GM12878 (cell line): ENCODE measurements at regions not wholly inside any gene's neighbourhood (a gene's known extent, or its start where the extent isn't known, plus 50 kb on each side); places are given as distances from the start of the nearest gene placed in this dataset.

Source experiments
- ATAC-seq: fragments of 200-7000 bp; cut with Tn5 transposase; 3 replicates; pipeline ENCODE4 v1.9.1; 2020; ENCODE audit warnings: mild to moderate bottlenecking, moderate library complexity
- BruUV-seq: library from RNA; stranded (reverse); fragments of 400-500 nt; replicated peaks from 2 replicates; lab custom pipeline; 2021; lab: Mats Ljungman, UMichigan
- CTCF ChIA-PET: fragments of 300-600 bp; sonication (Branson Sonifier 250); formaldehyde crosslinking; extraction: SDS; loops from one replicate; lab custom pipeline; 2021; ENCODE audit warnings: inconsistent platforms; lab: Yijun Ruan, JAX
- POLR2A ChIA-PET: fragments of 350-600 bp; formaldehyde crosslinking; extraction: SDS; loops from one replicate; lab custom pipeline; 2021; ENCODE audit warnings: inconsistent platforms; lab: Charles Lee
- RAD21 ChIA-PET: fragments of 300-600 bp; sonication (Branson Sonifier 250); formaldehyde crosslinking; loops from one replicate; lab custom pipeline; 2023; ENCODE audit warnings: antibody characterized with exemption; ENCODE audit not compliant: unreplicated experiment; lab: Charles Lee
- SMC1A ChIA-PET: fragments of 300-600 bp; sonication (Branson Sonifier 250); formaldehyde crosslinking; loops from one replicate; lab custom pipeline; 2023; ENCODE audit not compliant: unreplicated experiment, uncharacterized antibody; lab: Charles Lee
- DNase-seq: peaks from one replicate; pipeline ENCODE4 v3.0.0-alpha.2; 2011; ENCODE audit warnings: low read depth, low spot score
- FAIRE-seq: peaks from 3 replicates; lab custom pipeline; 2011; peaks lifted over from hg19 to GRCh38; lab: Jason Lieb, UNC
- H2AFZ ChIP-seq: 2 replicates; pipeline ENCODE4 v1.6.0; 2011; ENCODE audit warnings: low read depth, low read length, control low read depth; ENCODE audit not compliant: control insufficient read depth
- H3K27ac ChIP-seq: 2 replicates; pipeline ENCODE4 v1.5.1; 2011; ENCODE audit warnings: control low read depth; ENCODE audit not compliant: control insufficient read depth, insufficient read depth
- H3K27me3 ChIP-seq, 2 experiments: replicated peaks in 1 of 2; 2 replicates each; pipeline versions ENCODE4 v1.6.0 to v1.6.1; 2011; ENCODE audit warnings: low read length in 1 of 2; ENCODE audit not compliant: control insufficient read depth in 2 of 2, insufficient read depth in 2 of 2
- H3K36me3 ChIP-seq, 2 experiments: 2 replicates each; pipeline ENCODE4 v1.5.1; 2011; ENCODE audit warnings: low read length in 1 of 2; ENCODE audit not compliant: control insufficient read depth in 2 of 2, insufficient read depth in 2 of 2
- H3K4me1 ChIP-seq: 2 replicates; pipeline ENCODE4 v1.6.1; 2011; ENCODE audit warnings: mild to moderate bottlenecking, low read length, moderate library complexity, mixed read lengths; ENCODE audit not compliant: control insufficient read depth, insufficient read depth
- H3K4me2 ChIP-seq: 2 replicates; pipeline ENCODE4 v1.6.0; 2011; ENCODE audit warnings: control low read depth; ENCODE audit not compliant: control insufficient read depth, insufficient read depth
- H3K4me3 ChIP-seq: fragments of 200-600 bp; sonication (generic); 2 replicates; pipeline ENCODE4 v1.5.1; 2016
- H3K79me2 ChIP-seq: 2 replicates; pipeline ENCODE4 v1.6.0; 2011; ENCODE audit warnings: low read length; ENCODE audit not compliant: control insufficient read depth, insufficient read depth
- H3K9ac ChIP-seq: 2 replicates; pipeline ENCODE4 v1.8.0; 2011; ENCODE audit warnings: low read length, control low read depth, mixed read lengths; ENCODE audit not compliant: control insufficient read depth, insufficient read depth
- H3K9me3 ChIP-seq: replicated peaks from 3 replicates; pipeline ENCODE4 v1.5.1; 2011; ENCODE audit warnings: mild to moderate bottlenecking, low read length; ENCODE audit not compliant: control insufficient read depth, insufficient read depth
- H4K20me1 ChIP-seq: 2 replicates; pipeline ENCODE4 v1.6.0; 2011; ENCODE audit not compliant: control insufficient read depth, insufficient read depth
- BCLAF1 ChIP-seq: fragments of 450-650 bp; IDR thresholded peaks from 2 replicates; pipeline ENCODE4 v1.6.1; 2017; ENCODE audit warnings: antibody characterized with exemption, mild to moderate bottlenecking, moderate library complexity
- BRCA1 ChIP-seq: IDR thresholded peaks from 2 replicates; pipeline ENCODE4 v1.6.1; 2011; ENCODE audit warnings: low read depth, low read length, improper control_type of control experiment
- CBFB ChIP-seq: IDR thresholded peaks from 2 replicates; pipeline ENCODE4 v1.6.1; 2016; ENCODE audit warnings: antibody characterized with exemption, low read depth
- E2F4 ChIP-seq: IDR thresholded peaks from 2 replicates; pipeline ENCODE4 v1.6.1; 2012; ENCODE audit warnings: low read depth, low read length, improper control_type of control experiment
- GATAD2B ChIP-seq: fragments of 450-650 bp; conservative IDR thresholded peaks from 2 replicates; pipeline ENCODE4 v1.6.1; 2017; ENCODE audit warnings: low read depth, mild to moderate bottlenecking, moderate library complexity
- HDAC2 ChIP-seq: fragments of 200-600 bp; sonication (generic); IDR thresholded peaks from 2 replicates; pipeline ENCODE4 v1.6.1; 2017
- IKZF1 ChIP-seq: fragments of 450-650 bp; conservative IDR thresholded peaks from 2 replicates; pipeline ENCODE4 v1.6.1; 2017; ENCODE audit warnings: antibody characterized with exemption, mild to moderate bottlenecking
- IKZF2 ChIP-seq, 2 experiments: fragments of 450-650 bp; IDR thresholded peaks; 2 replicates each; pipeline ENCODE4 v1.6.1; 2017; ENCODE audit warnings: mild to moderate bottlenecking in 2 of 2, moderate library complexity in 2 of 2
- JUND ChIP-seq: IDR thresholded peaks from 2 replicates; pipeline ENCODE4 v1.6.1; 2012; ENCODE audit warnings: low read depth, mild to moderate bottlenecking, low read length, improper control_type of control experiment, moderate library complexity
- NBN ChIP-seq: fragments of 450-650 bp; IDR thresholded peaks from 2 replicates; pipeline ENCODE4 v1.6.1; 2016
- PML ChIP-seq: IDR thresholded peaks from 2 replicates; pipeline ENCODE4 v1.6.1; 2012; ENCODE audit warnings: low read length, inconsistent platforms
- PRDM15 ChIP-seq: fragments of 450-650 bp; formaldehyde crosslinking; IDR thresholded peaks from 2 replicates; pipeline ENCODE4 v1.4.0; 2020; ENCODE audit warnings: mild to moderate bottlenecking, moderate library complexity
- SP1 ChIP-seq: IDR thresholded peaks from one replicate; pipeline ENCODE4 v1.6.1; 2011; ENCODE audit warnings: low read depth, low read length
- SREBF2 ChIP-seq: IDR thresholded peaks from 2 replicates; pipeline ENCODE4 v1.6.1; 2012; ENCODE audit warnings: mild to moderate bottlenecking, low read length
- STAT1 ChIP-seq: fragments of 450-650 bp; conservative IDR thresholded peaks from 2 replicates; pipeline ENCODE4 v1.6.1; 2014; ENCODE audit warnings: antibody characterized with exemption, mild to moderate bottlenecking
- TARDBP ChIP-seq: IDR thresholded peaks from 2 replicates; pipeline ENCODE4 v1.6.1; 2016; ENCODE audit warnings: borderline replicate concordance
- ZNF217 ChIP-seq: fragments of 450-650 bp; IDR thresholded peaks from 2 replicates; pipeline ENCODE4 v1.6.1; 2017; ENCODE audit warnings: antibody characterized with exemption, mild to moderate bottlenecking
- ZNF622 ChIP-seq: fragments of 450-650 bp; IDR thresholded peaks from 2 replicates; pipeline ENCODE4 v1.6.1; 2017; ENCODE audit warnings: mild to moderate bottlenecking, inconsistent platforms
- in situ Hi-C: fragments of 300-500 bp; cut with MboI; formaldehyde crosslinking; loops from 9 replicates; pipeline ENCODE4 v1.14.3; 2018; ENCODE audit warnings: mixed read lengths
- intact Hi-C: fragments of 100-400 bp; cut with micrococcal nuclease; formaldehyde crosslinking; loops from one replicate; pipeline ENCODE4 v1.14.2; 2022; ENCODE audit not compliant: unreplicated experiment

- RAD21 ChIA-PET = no interaction called here
- FAIRE-seq (no peak), DNase-seq (no peak), ATAC-seq (no peak)
- TF ChIP-seq SP1 (no peak), STAT1 (no peak), BRCA1 (no peak), GATAD2B (no peak), IKZF2 (IDR thresholded peaks at IDR 0.05) (no peak), SREBF2 (no peak), ZNF217 (no peak), PRDM15 (no peak), HDAC2 (no peak), ZNF622 (no peak), NBN (no peak), BCLAF1 (no peak), TARDBP (no peak), JUND (no peak), PML (no peak), IKZF1 (no peak), E2F4 (no peak), CBFB (no peak)
- Histone ChIP-seq H3K36me3 (no peaks in the 10 kb centered on the region), H2AFZ (no peak overlapping the region), H3K9ac (no peak overlapping the region), H3K4me3 (no peak overlapping the region), H3K27me3 (no peaks in the 10 kb centered on the region; a peak in 2 of 4 replicates), H3K27ac (no peak overlapping the region), H3K4me2 (no peak overlapping the region), H3K79me2 (no peaks in the 10 kb centered on the region), H3K4me1 (no peaks in the 10 kb centered on the region), H4K20me1 (no peaks in the 10 kb centered on the region), H3K9me3 (no peaks in the 10 kb centered on the region)
- BruUV-seq = no TSS peak
- POLR2A ChIA-PET = no interaction called here
- CTCF ChIA-PET = no interaction called here
- intact Hi-C loops = no loop called here
- SMC1A ChIA-PET = interaction anchor here (1.1 kb wide), 1 partner anchor 17 kb away, joined by 3 read pairs; no protein-coding TSS in a partner anchor
- in situ Hi-C loops = loop anchor here (25.0 kb wide), 1 partner anchor 1523 kb away; no protein-coding TSS in a partner anchor
These were observed 198.7 kb downstream of the ANAPC1 start for GRCh38 chr2:111685342-111685741.
